ENCODE measurements at regions not wholly inside any gene's neighbourhood (a gene's known extent, or its start where the extent isn't known, plus 50 kb on each side); places are given as distances from the start of the nearest gene placed in this dataset.

GRCh38 chr5:7039074-7039473, 325.8 kb downstream of the TENT4A start:
- H3K27ac ChIP-seq (ENCODE audit: low read length): no peak overlapping the region
- H3K27me3 ChIP-seq (ENCODE audit: control insufficient read depth, insufficient read depth, low read length): no peaks in the 10 kb centered on the region
- no peaks in the 10 kb centered on the region for H3K9me3 ChIP-seq (ENCODE audit: control insufficient read depth, low read depth, low read length)
- no peaks in the 10 kb centered on the region for H3K4me1 ChIP-seq (ENCODE audit: control insufficient read depth, low read depth, low read length)
- no peak overlapping the region for H3K9ac ChIP-seq (ENCODE audit: low read length)
- H3K4me3 ChIP-seq (ENCODE audit: low read length): no peak overlapping the region
- no peaks in the 10 kb centered on the region for H3K36me3 ChIP-seq (ENCODE audit: control insufficient read depth, low read depth, low read length)

- Histone ChIP-seq H3K9ac (ENCODE audit: low read length) (no peak overlapping the region), H3K27ac (ENCODE audit: low read length) (no peak overlapping the region), H3K27me3 (ENCODE audit: control insufficient read depth, insufficient read depth, low read length) (no peaks in the 10 kb centered on the region), H3K4me3 (ENCODE audit: low read length) (no peak overlapping the region), H3K36me3 (ENCODE audit: control insufficient read depth, low read depth, low read length) (no peaks in the 10 kb centered on the region), H3K9me3 (ENCODE audit: control insufficient read depth, low read depth, low read length) (no peaks in the 10 kb centered on the region), H3K4me1 (ENCODE audit: control insufficient read depth, low read depth, low read length) (no peaks in the 10 kb centered on the region)
These were observed 326.9 kb downstream of the TENT4A start for GRCh38 chr5:7040111-7040510.

- no peak overlapping the region for H3K4me3 ChIP-seq (ENCODE audit: low read length)
- no peaks in the 10 kb centered on the region for H3K4me1 ChIP-seq (ENCODE audit: control insufficient read depth, low read depth, low read length)
- H3K9me3 ChIP-seq (ENCODE audit: control insufficient read depth, low read depth, low read length): no peaks in the 10 kb centered on the region
- H3K27ac ChIP-seq (ENCODE audit: low read length): no peak overlapping the region
- no peaks in the 10 kb centered on the region for H3K36me3 ChIP-seq (ENCODE audit: control insufficient read depth, low read depth, low read length)
- no peaks in the 10 kb centered on the region for H3K27me3 ChIP-seq (ENCODE audit: control insufficient read depth, insufficient read depth, low read length)
- H3K9ac ChIP-seq (ENCODE audit: low read length): no peak overlapping the region
These were observed 330.6 kb downstream of the TENT4A start for GRCh38 chr5:7043797-7044196.

- no peaks in the 10 kb centered on the region for H3K9me3 ChIP-seq (ENCODE audit: control insufficient read depth, low read depth, low read length)
- no peaks in the 10 kb centered on the region for H3K4me1 ChIP-seq (ENCODE audit: control insufficient read depth, low read depth, low read length)
- H3K27me3 ChIP-seq (ENCODE audit: control insufficient read depth, insufficient read depth, low read length): no peaks in the 10 kb centered on the region
- H3K36me3 ChIP-seq (ENCODE audit: control insufficient read depth, low read depth, low read length): no peaks in the 10 kb centered on the region
- no peak overlapping the region for H3K9ac ChIP-seq (ENCODE audit: low read length)
- no peak overlapping the region for H3K4me3 ChIP-seq (ENCODE audit: low read length)
- no peak overlapping the region for H3K27ac ChIP-seq (ENCODE audit: low read length)
These were observed 334.5 kb downstream of the TENT4A start for GRCh38 chr5:7047511-7048261.

- H3K36me3 ChIP-seq (ENCODE audit: control insufficient read depth, low read depth, low read length): no peaks in the 10 kb centered on the region
- H3K4me1 ChIP-seq (ENCODE audit: control insufficient read depth, low read depth, low read length): no peaks in the 10 kb centered on the region
- H3K27ac ChIP-seq (ENCODE audit: low read length): no peak overlapping the region
- no peak overlapping the region for H3K4me3 ChIP-seq (ENCODE audit: low read length)
- H3K9me3 ChIP-seq (ENCODE audit: control insufficient read depth, low read depth, low read length): no peaks in the 10 kb centered on the region
- H3K9ac ChIP-seq (ENCODE audit: low read length): no peak overlapping the region
- no peaks in the 10 kb centered on the region for H3K27me3 ChIP-seq (ENCODE audit: control insufficient read depth, insufficient read depth, low read length)
These were observed 337.8 kb downstream of the TENT4A start for GRCh38 chr5:7050986-7051385.

- H3K27me3 ChIP-seq (ENCODE audit: control insufficient read depth, insufficient read depth, low read length): no peaks in the 10 kb centered on the region
- no peak overlapping the region for H3K4me3 ChIP-seq (ENCODE audit: low read length)
- H3K27ac ChIP-seq (ENCODE audit: low read length): no peak overlapping the region
- H3K9ac ChIP-seq (ENCODE audit: low read length): no peak overlapping the region
- no peaks in the 10 kb centered on the region for H3K9me3 ChIP-seq (ENCODE audit: control insufficient read depth, low read depth, low read length)
- H3K36me3 ChIP-seq (ENCODE audit: control insufficient read depth, low read depth, low read length): no peaks in the 10 kb centered on the region
- no peaks in the 10 kb centered on the region for H3K4me1 ChIP-seq (ENCODE audit: control insufficient read depth, low read depth, low read length)
These were observed 339.9 kb downstream of the TENT4A start for GRCh38 chr5:7053125-7053524.

- H3K36me3 ChIP-seq (ENCODE audit: control insufficient read depth, low read depth, low read length): no peaks in the 10 kb centered on the region
- no peak overlapping the region for H3K4me3 ChIP-seq (ENCODE audit: low read length)
- no peak overlapping the region for H3K9ac ChIP-seq (ENCODE audit: low read length)
- no peaks in the 10 kb centered on the region for H3K9me3 ChIP-seq (ENCODE audit: control insufficient read depth, low read depth, low read length)
- H3K27ac ChIP-seq (ENCODE audit: low read length): no peak overlapping the region
- H3K4me1 ChIP-seq (ENCODE audit: control insufficient read depth, low read depth, low read length): no peaks in the 10 kb centered on the region
- H3K27me3 ChIP-seq (ENCODE audit: control insufficient read depth, insufficient read depth, low read length): no peaks in the 10 kb centered on the region
These were observed 340.4 kb downstream of the TENT4A start for GRCh38 chr5:7053528-7054209.

GRCh38 chr5:7066471-7067235, 329.3 kb upstream of the ADCY2 start:
- no peaks in the 10 kb centered on the region for H3K36me3 ChIP-seq (ENCODE audit: control insufficient read depth, low read depth, low read length)

GRCh38 chr5:7068156-7068555, 327.8 kb upstream of the ADCY2 start:
- Histone ChIP-seq H3K9ac (ENCODE audit: low read length) (no peak overlapping the region), H3K36me3 (ENCODE audit: control insufficient read depth, low read depth, low read length) (no peaks in the 10 kb centered on the region), H3K9me3 (ENCODE audit: control insufficient read depth, low read depth, low read length) (no peaks in the 10 kb centered on the region), H3K27ac (ENCODE audit: low read length) (no peak overlapping the region), H3K4me1 (ENCODE audit: control insufficient read depth, low read depth, low read length) (no peaks in the 10 kb centered on the region), H3K27me3 (ENCODE audit: control insufficient read depth, insufficient read depth, low read length) (no peaks in the 10 kb centered on the region), H3K4me3 (ENCODE audit: low read length) (no peak overlapping the region)

More at GRCh38 chr5:7066471-7067235, 329.3 kb upstream of the ADCY2 start:
- H3K27me3 ChIP-seq (ENCODE audit: control insufficient read depth, insufficient read depth, low read length): no peaks in the 10 kb centered on the region
- no peaks in the 10 kb centered on the region for H3K4me1 ChIP-seq (ENCODE audit: control insufficient read depth, low read depth, low read length)
- no peak overlapping the region for H3K4me3 ChIP-seq (ENCODE audit: low read length)
- H3K27ac ChIP-seq (ENCODE audit: low read length): no peak overlapping the region
- H3K9me3 ChIP-seq (ENCODE audit: control insufficient read depth, low read depth, low read length): no peaks in the 10 kb centered on the region
- H3K9ac ChIP-seq (ENCODE audit: low read length): no peak overlapping the region

- Histone ChIP-seq H3K27me3 (ENCODE audit: control insufficient read depth, insufficient read depth, low read length) (no peaks in the 10 kb centered on the region), H3K27ac (ENCODE audit: low read length) (no peak overlapping the region), H3K9ac (ENCODE audit: low read length) (no peak overlapping the region), H3K4me3 (ENCODE audit: low read length) (no peak overlapping the region), H3K36me3 (ENCODE audit: control insufficient read depth, low read depth, low read length) (no peaks in the 10 kb centered on the region), H3K9me3 (ENCODE audit: control insufficient read depth, low read depth, low read length) (no peaks in the 10 kb centered on the region), H3K4me1 (ENCODE audit: control insufficient read depth, low read depth, low read length) (no peaks in the 10 kb centered on the region)
These were observed 327.0 kb upstream of the ADCY2 start for GRCh38 chr5:7068899-7069298.

GRCh38 chr5:7072188-7072587, 323.8 kb upstream of the ADCY2 start:
- Histone ChIP-seq H3K9me3 (ENCODE audit: control insufficient read depth, low read depth, low read length) (no peaks in the 10 kb centered on the region), H3K9ac (ENCODE audit: low read length) (no peak overlapping the region), H3K27me3 (ENCODE audit: control insufficient read depth, insufficient read depth, low read length) (no peaks in the 10 kb centered on the region), H3K36me3 (ENCODE audit: control insufficient read depth, low read depth, low read length) (no peaks in the 10 kb centered on the region), H3K4me3 (ENCODE audit: low read length) (no peak overlapping the region), H3K4me1 (ENCODE audit: control insufficient read depth, low read depth, low read length) (peaks cover 9% of the 10 kb centered on the region), H3K27ac (ENCODE audit: low read length) (no peak overlapping the region)

Data from iPS-18a (cell line).